HL-60 (cell line): ENCODE measurements at regions not wholly inside any gene's neighbourhood (a gene's known extent, or its start where the extent isn't known, plus 50 kb on each side); places are given as distances from the start of the nearest gene placed in this dataset.

Experiments used
- CTCF ChIP-seq: IDR thresholded peaks from one replicate; pipeline ENCODE4 v1.5.1; 2011; ENCODE audit warnings: low read length, control low read depth, inconsistent platforms; ENCODE audit not compliant: insufficient read depth
- GABPA ChIP-seq: IDR thresholded peaks from 2 replicates; pipeline ENCODE4 v1.6.1; 2012; ENCODE audit warnings: low read depth
- POLR2AphosphoS5 ChIP-seq: IDR thresholded peaks from 2 replicates; pipeline ENCODE4 v1.6.1; 2012; ENCODE audit warnings: low read depth
- REST ChIP-seq: IDR thresholded peaks from 2 replicates; pipeline ENCODE4 v1.6.1; 2012; ENCODE audit warnings: low read depth; ENCODE audit not compliant: insufficient replicate concordance

- TF ChIP-seq CTCF: no peak
- no peak for TF ChIP-seq POLR2AphosphoS5
- TF ChIP-seq REST: no peak
- TF ChIP-seq GABPA: no peak
Measured at GRCh38 chr6:137286368-137286767, 67.2 kb upstream of the IFNGR1 start.
